ENCODE measurements at regions not wholly inside any gene's neighbourhood (a gene's known extent, or its start where the extent isn't known, plus 50 kb on each side); places are given as distances from the start of the nearest gene placed in this dataset.

GRCh38 chr18:38545071-38545470 lies 979.5 kb upstream of the CELF4 start:
- TF ChIP-seq CTCF (IDR thresholded peaks at IDR 0.05; ENCODE audit: insufficient read depth, low read length, poor library complexity, severe bottlenecking) (no peak), EZH2phosphoT487 (conservative IDR thresholded peaks at IDR 0.05; ENCODE audit: low read length) (no peak)

All from SU-DHL-6 (cell line).